Fibroblast of skin of abdomen (primary cell): ENCODE measurements at regions not wholly inside any gene's neighbourhood (a gene's known extent, or its start where the extent isn't known, plus 50 kb on each side); places are given as distances from the start of the nearest gene placed in this dataset.
"Not testable (repeated sequence)": the region's sequence is repeated elsewhere in the genome, so short reads cannot be mapped to it uniquely, and the experiment has no call there.

Source experiments
- DNase-seq: peaks from one replicate; pipeline ENCODE4 v3.0.0-alpha.2; 2013

- DNase-seq: no peak
Measured at GRCh38 chr9:29038332-29038731, 1465.1 kb upstream of the C9orf72 start.

- DNase-seq: no peak
Measured at GRCh38 chr9:29039258-29039657, 1466.0 kb upstream of the C9orf72 start.

GRCh38 chr9:29043072-29043471, 1469.8 kb upstream of the C9orf72 start:
- no peak for DNase-seq

GRCh38 chr9:29044959-29045358, 1471.7 kb upstream of the C9orf72 start:
- no peak for DNase-seq

GRCh38 chr9:29060041-29060440, 1486.8 kb upstream of the C9orf72 start:
- DNase-seq: no peak

GRCh38 chr9:29062446-29062845, 1489.2 kb upstream of the C9orf72 start:
- no peak for DNase-seq

- no peak for DNase-seq
Measured at GRCh38 chr9:29063031-29063430, 1489.8 kb upstream of the C9orf72 start.

- no peak for DNase-seq
Measured at GRCh38 chr9:29066141-29066640, 1492.9 kb upstream of the C9orf72 start.

- no peak for DNase-seq
Measured at GRCh38 chr9:29068461-29068860, 1495.2 kb upstream of the C9orf72 start.

GRCh38 chr9:29069376-29069775, 1496.1 kb upstream of the C9orf72 start:
- DNase-seq: no peak

- DNase-seq: peak; percentile 47
Measured at GRCh38 chr9:29078063-29078666, 1504.9 kb upstream of the C9orf72 start.

GRCh38 chr9:29100762-29101161, 1527.5 kb upstream of the C9orf72 start:
- DNase-seq: no peak

GRCh38 chr9:29104166-29104565, 1530.9 kb upstream of the C9orf72 start:
- not testable (repeated sequence) for DNase-seq

- no peak for DNase-seq
Measured at GRCh38 chr9:29118555-29118954, 1545.3 kb upstream of the C9orf72 start.

GRCh38 chr9:29126783-29127182, 1553.5 kb upstream of the C9orf72 start:
- no peak for DNase-seq

GRCh38 chr9:29129763-29130162, 1556.5 kb upstream of the C9orf72 start:
- no peak for DNase-seq

GRCh38 chr9:29144476-29144875, 1571.2 kb upstream of the C9orf72 start:
- no peak for DNase-seq

- DNase-seq: peak; percentile 1
Measured at GRCh38 chr9:29150606-29151005, 1577.3 kb upstream of the C9orf72 start.

- no peak for DNase-seq
Measured at GRCh38 chr9:29160763-29161353, 1587.6 kb upstream of the C9orf72 start.

- DNase-seq: no peak
Measured at GRCh38 chr9:29174136-29174535, 1600.9 kb upstream of the C9orf72 start.

- no peak for DNase-seq
Measured at GRCh38 chr9:29176231-29176630, 1603.0 kb upstream of the C9orf72 start.

- DNase-seq: no peak
Measured at GRCh38 chr9:29176786-29177185, 1603.5 kb upstream of the C9orf72 start.

- DNase-seq: no peak
Measured at GRCh38 chr9:29183971-29184370, 1610.7 kb upstream of the C9orf72 start.

GRCh38 chr9:29188771-29189170, 1615.5 kb upstream of the C9orf72 start:
- not testable (repeated sequence) for DNase-seq

- DNase-seq: not testable (repeated sequence)
Measured at GRCh38 chr9:29189221-29189620, 1615.9 kb upstream of the C9orf72 start.
